Heart left ventricle (tissue), 13 donors: ENCODE measurements at regions not wholly inside any gene's neighbourhood (a gene's known extent, or its start where the extent isn't known, plus 50 kb on each side); places are given as distances from the start of the nearest gene placed in this dataset.

ENCODE experiments used
- POLR2A ChIP-seq, 2 donors: fragments of 450-650 bp; IDR thresholded peaks; one replicate each; pipeline ENCODE4 v1.6.1; 2017; ENCODE audit warnings: antibody characterized with exemption in 2 of 2, mild to moderate bottlenecking in 2 of 2, moderate library complexity in 2 of 2
- TF ChIP-seq, protein P1 (sequence below), 12 donors: fragments of 200-600 bp; sonication (generic) in 4 of 12; IDR thresholded peaks; one replicate each; pipeline versions ENCODE4 v1.5.0 to v1.8.0; 2018 to 2022; ENCODE audit warnings: antibody characterized with exemption in 12 of 12, mild to moderate bottlenecking in 5 of 12
- donor health status: ischemic (EF 13 %, LVEDD 7.1; RV severe dilation, severe dysfunction).
- donor health status: DM: no; HTN: yes; CAD: no.
- donor health status: DM: no; HTN: no; CAD: no.
- donor health status: ischemic (EF 25% LVEDD 6.9; RV normal size, moderate dysfunction).
- donor health status: ischemic (EF 25% LVEDD 5.7; RV mildly dilated, moderate dysfunction).
- donor health status: ischemic (EF 35%, LVEDD 5.7; RV mildly dilated, moderate dysfunction).
- donor health status: nonischemic (EF 11% LVEDD 7.7; RV severe dilation, severe dysfunction).
- donor health status: DM: yes; HTN: yes; CAD: no.
- donor health status: PGD.
- donor health status: ischemic (EF 29% LVEDD 5.4; RV normal size, mild dysfunction).
- donor health status: nonischemic (EF 23%, LVEDD 6.1; RV moderate dilation, normal function).

DNA sequence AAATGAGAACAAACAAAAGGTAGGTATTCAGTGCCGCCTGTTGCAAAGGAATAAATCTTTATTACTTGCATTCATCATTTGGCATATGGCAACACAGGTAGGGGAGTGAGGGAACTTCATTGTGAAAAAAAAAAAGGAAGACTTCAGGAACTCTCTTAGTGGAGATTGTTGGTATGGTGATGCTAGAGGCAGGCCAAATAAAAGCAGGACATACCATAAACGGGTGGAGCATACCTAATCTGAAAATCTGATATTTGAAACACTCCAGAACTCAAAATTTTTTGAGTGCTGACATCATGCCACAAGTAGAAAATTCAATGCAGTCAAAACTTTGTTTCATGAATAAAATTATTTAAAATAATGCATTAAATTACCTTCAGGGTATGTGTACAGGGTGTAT, 425.8 kb upstream of the SYT4 start:
- TF ChIP-seq, protein P1, sequence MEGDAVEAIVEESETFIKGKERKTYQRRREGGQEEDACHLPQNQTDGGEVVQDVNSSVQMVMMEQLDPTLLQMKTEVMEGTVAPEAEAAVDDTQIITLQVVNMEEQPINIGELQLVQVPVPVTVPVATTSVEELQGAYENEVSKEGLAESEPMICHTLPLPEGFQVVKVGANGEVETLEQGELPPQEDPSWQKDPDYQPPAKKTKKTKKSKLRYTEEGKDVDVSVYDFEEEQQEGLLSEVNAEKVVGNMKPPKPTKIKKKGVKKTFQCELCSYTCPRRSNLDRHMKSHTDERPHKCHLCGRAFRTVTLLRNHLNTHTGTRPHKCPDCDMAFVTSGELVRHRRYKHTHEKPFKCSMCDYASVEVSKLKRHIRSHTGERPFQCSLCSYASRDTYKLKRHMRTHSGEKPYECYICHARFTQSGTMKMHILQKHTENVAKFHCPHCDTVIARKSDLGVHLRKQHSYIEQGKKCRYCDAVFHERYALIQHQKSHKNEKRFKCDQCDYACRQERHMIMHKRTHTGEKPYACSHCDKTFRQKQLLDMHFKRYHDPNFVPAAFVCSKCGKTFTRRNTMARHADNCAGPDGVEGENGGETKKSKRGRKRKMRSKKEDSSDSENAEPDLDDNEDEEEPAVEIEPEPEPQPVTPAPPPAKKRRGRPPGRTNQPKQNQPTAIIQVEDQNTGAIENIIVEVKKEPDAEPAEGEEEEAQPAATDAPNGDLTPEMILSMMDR (IDR thresholded peaks at IDR 0.05), result no peak
- TF ChIP-seq POLR2A (IDR thresholded peaks at IDR 0.05), result no peak
